Glutamatergic neuron (in vitro differentiated cells): ENCODE measurements at regions not wholly inside any gene's neighbourhood (a gene's known extent, or its start where the extent isn't known, plus 50 kb on each side); places are given as distances from the start of the nearest gene placed in this dataset.
"Not testable (repeated sequence)": the region's sequence is repeated elsewhere in the genome, so short reads cannot be mapped to it uniquely, and the experiment has no call there.

ENCODE experiments used
- DNase-seq: peaks from one replicate; pipeline ENCODE4 v3.0.0; 2022
- H3K27ac Mint-ChIP-seq: one replicate; pipeline ENCODE4 v1.8.0; 2020; ENCODE audit warnings: mild to moderate bottlenecking, mixed read lengths, inconsistent platforms; ENCODE audit not compliant: unreplicated experiment
- H3K27me3 Mint-ChIP-seq: one replicate; pipeline ENCODE4 v1.8.0; 2020; ENCODE audit warnings: mild to moderate bottlenecking, moderate library complexity, mixed read lengths, inconsistent platforms; ENCODE audit not compliant: unreplicated experiment
- H3K36me3 Mint-ChIP-seq: one replicate; pipeline ENCODE4 v1.8.0; 2020; ENCODE audit warnings: mild to moderate bottlenecking, mixed read lengths, inconsistent platforms; ENCODE audit not compliant: unreplicated experiment
- H3K4me1 Mint-ChIP-seq: one replicate; pipeline ENCODE4 v1.8.0; 2020; ENCODE audit warnings: mild to moderate bottlenecking, low read depth, mixed read lengths, inconsistent platforms; ENCODE audit not compliant: unreplicated experiment
- H3K4me3 Mint-ChIP-seq: one replicate; pipeline ENCODE4 v1.8.0; 2020; ENCODE audit warnings: mild to moderate bottlenecking, mixed read lengths, inconsistent platforms; ENCODE audit not compliant: unreplicated experiment
- H3K9me3 Mint-ChIP-seq: one replicate; pipeline ENCODE4 v1.8.0; 2020; ENCODE audit warnings: mild to moderate bottlenecking, moderate library complexity, mixed read lengths, inconsistent platforms; ENCODE audit not compliant: unreplicated experiment
- CTCF ChIP-seq: fragments of 200-600 bp; sonication (generic); IDR thresholded peaks from one replicate; pipeline ENCODE4 v1.5.0; 2021; ENCODE audit not compliant: partially characterized antibody, unreplicated experiment

- peaks cover 5% of the 10 kb centered on the region for H3K36me3 Mint-ChIP-seq
- peaks cover 2% of the 10 kb centered on the region for H3K27me3 Mint-ChIP-seq
- no peak for DNase-seq
- TF ChIP-seq CTCF: no peak
- no peak overlapping the region for H3K4me3 Mint-ChIP-seq
- no peak overlapping the region for H3K27ac Mint-ChIP-seq
- peaks cover 2% of the 10 kb centered on the region for H3K9me3 Mint-ChIP-seq
- H3K4me1 Mint-ChIP-seq: no peaks in the 10 kb centered on the region
Observed at GRCh38 chr11:81190546-81190945, 1543.1 kb downstream of the FAM181B start.

- not testable (repeated sequence) for H3K27me3 Mint-ChIP-seq, H3K9me3 Mint-ChIP-seq, DNase-seq, H3K4me1 Mint-ChIP-seq, H3K36me3 Mint-ChIP-seq, H3K27ac Mint-ChIP-seq, H3K4me3 Mint-ChIP-seq
Observed at GRCh38 chr11:81187033-81187432, 1546.6 kb downstream of the FAM181B start.

- Mint-ChIP-seq H3K36me3 (no peaks in the 10 kb centered on the region), H3K9me3 (no peaks in the 10 kb centered on the region), H3K4me3 (no peak overlapping the region), H3K27ac (no peak overlapping the region), H3K27me3 (no peaks in the 10 kb centered on the region), H3K4me1 (no peaks in the 10 kb centered on the region)
- DNase-seq: no peak
- TF ChIP-seq CTCF: no peak
Observed at GRCh38 chr11:81174646-81175330, 1558.9 kb downstream of the FAM181B start.

GRCh38 chr11:81165164-81165563 lies 1568.5 kb downstream of the FAM181B start:
- Mint-ChIP-seq H3K4me1 (no peaks in the 10 kb centered on the region), H3K27ac (no peak overlapping the region), H3K36me3 (no peaks in the 10 kb centered on the region), H3K9me3 (peaks cover 2% of the 10 kb centered on the region), H3K27me3 (no peaks in the 10 kb centered on the region), H3K4me3 (no peak overlapping the region)
- no peak for TF ChIP-seq CTCF
- no peak for DNase-seq

GRCh38 chr11:81159900-81160299 lies 1573.8 kb downstream of the FAM181B start:
- Mint-ChIP-seq H3K4me3 (no peak overlapping the region), H3K9me3 (no peaks in the 10 kb centered on the region), H3K27ac (no peak overlapping the region), H3K36me3 (no peaks in the 10 kb centered on the region), H3K4me1 (no peaks in the 10 kb centered on the region), H3K27me3 (no peaks in the 10 kb centered on the region)
- DNase-seq: no peak
- TF ChIP-seq CTCF: no peak
